Stimulated activated CD4-positive, alpha-beta T cell treated with anti-CD3 and anti-CD28 coated beads, Interleukin-1b, Interleukin-23, amount 100 ng/mL, for 1 hour (primary cell): ENCODE measurements at regions not wholly inside any gene's neighbourhood (a gene's known extent, or its start where the extent isn't known, plus 50 kb on each side); places are given as distances from the start of the nearest gene placed in this dataset.

Experiments
- DNase-seq, 2 donors: peaks; one replicate each; pipeline ENCODE4 v3.0.0-alpha.2; 2020; ENCODE audit warnings: low read depth in 2 of 2

GRCh38 chr10:78319841-78320240 is 286.2 kb downstream of the RPS24 start:
- DNase-seq, result no peak

- no peak for DNase-seq
Measured at GRCh38 chr10:78320506-78320905, 286.8 kb downstream of the RPS24 start.

- DNase-seq, result no peak
Measured at GRCh38 chr10:78321000-78321399, 287.3 kb downstream of the RPS24 start.

- no peak for DNase-seq
Measured at GRCh38 chr10:78321500-78321899, 287.8 kb downstream of the RPS24 start.

GRCh38 chr10:78326372-78326771 is 292.7 kb downstream of the RPS24 start:
- DNase-seq, result no peak

GRCh38 chr10:78327778-78328591 is 294.3 kb downstream of the RPS24 start:
- DNase-seq, result no peak

GRCh38 chr10:78328592-78329404 is 295.1 kb downstream of the RPS24 start:
- DNase-seq, result no peak

GRCh38 chr10:78330884-78331283 is 297.2 kb downstream of the RPS24 start:
- no peak for DNase-seq

- no peak for DNase-seq
Measured at GRCh38 chr10:78331391-78331922, 297.8 kb downstream of the RPS24 start.

GRCh38 chr10:78332012-78332411 is 298.3 kb downstream of the RPS24 start:
- no peak for DNase-seq

GRCh38 chr10:78332657-78333056 is 299.0 kb downstream of the RPS24 start:
- no peak for DNase-seq

GRCh38 chr10:78333362-78334143 is 299.9 kb downstream of the RPS24 start:
- DNase-seq, result no peak

- DNase-seq, result no peak
Measured at GRCh38 chr10:78335371-78335690, 301.7 kb downstream of the RPS24 start.

GRCh38 chr10:78335691-78336401 is 302.2 kb downstream of the RPS24 start:
- no peak for DNase-seq

- no peak for DNase-seq
Measured at GRCh38 chr10:78336402-78336791, 302.7 kb downstream of the RPS24 start.

GRCh38 chr10:78337016-78337415 is 303.4 kb downstream of the RPS24 start:
- no peak for DNase-seq

- no peak for DNase-seq
Measured at GRCh38 chr10:78337646-78338391, 304.2 kb downstream of the RPS24 start.

GRCh38 chr10:78338717-78339116 is 305.1 kb downstream of the RPS24 start:
- no peak for DNase-seq

- no peak for DNase-seq
Measured at GRCh38 chr10:78339251-78339650, 305.6 kb downstream of the RPS24 start.

- no peak for DNase-seq
Measured at GRCh38 chr10:78341953-78342614, 308.4 kb downstream of the RPS24 start.
